GM12892 (cell line): ENCODE measurements at regions not wholly inside any gene's neighbourhood (a gene's known extent, or its start where the extent isn't known, plus 50 kb on each side); places are given as distances from the start of the nearest gene placed in this dataset.

ENCODE experiments used
- POLR2A ChIP-seq: IDR thresholded peaks from 2 replicates; pipeline ENCODE4 v1.6.1; 2011; ENCODE audit warnings: low read depth, low read length, control low read depth
- POLR2AphosphoS5 ChIP-seq: IDR thresholded peaks from 2 replicates; pipeline ENCODE4 v1.6.1; 2011; ENCODE audit warnings: low read depth, low read length, control low read depth

- no peak for TF ChIP-seq POLR2AphosphoS5
- TF ChIP-seq POLR2A, result no peak
These were observed 76.8 kb upstream of the PRPS1 start for GRCh38 chrX:107551546-107551945.
